Kidney epithelial cell (primary cell): ENCODE measurements at regions not wholly inside any gene's neighbourhood (a gene's known extent, or its start where the extent isn't known, plus 50 kb on each side); places are given as distances from the start of the nearest gene placed in this dataset.

Source experiments
- DNase-seq: peaks from one replicate; pipeline ENCODE4 v3.0.0-alpha.2; 2010; ENCODE audit warnings: low read depth
- H3K27me3 ChIP-seq: 2 replicates; pipeline ENCODE4 v1.6.0; 2011; ENCODE audit warnings: low read length; ENCODE audit not compliant: control insufficient read depth, insufficient read depth
- H3K36me3 ChIP-seq: 2 replicates; pipeline ENCODE4 v1.5.1; 2011; ENCODE audit warnings: low read length; ENCODE audit not compliant: control insufficient read depth, insufficient read depth
- H3K4me3 ChIP-seq: 2 replicates; pipeline ENCODE4 v1.5.1; 2011; ENCODE audit warnings: low read depth, mild to moderate bottlenecking, control low read depth, low read length
- CTCF ChIP-seq: IDR thresholded peaks from 2 replicates; pipeline ENCODE4 v1.5.1; 2011; ENCODE audit warnings: mild to moderate bottlenecking, moderate library complexity, low read length, control low read depth, inconsistent platforms; ENCODE audit not compliant: insufficient read depth, poor library complexity, severe bottlenecking

GRCh38 chr11:28932940-28933339, 824.8 kb downstream of the METTL15 start:
- no peak for TF ChIP-seq CTCF

GRCh38 chr11:28924004-28924403, 815.8 kb downstream of the METTL15 start:
- TF ChIP-seq CTCF: no peak
- Histone ChIP-seq H3K27me3 (no peaks in the 10 kb centered on the region), H3K4me3 (no peak overlapping the region), H3K36me3 (no peaks in the 10 kb centered on the region)
- no peak for DNase-seq

More at GRCh38 chr11:28932940-28933339, 824.8 kb downstream of the METTL15 start:
- no peak for DNase-seq
- H3K36me3 ChIP-seq: no peaks in the 10 kb centered on the region
- no peaks in the 10 kb centered on the region for H3K27me3 ChIP-seq
- H3K4me3 ChIP-seq: no peak overlapping the region

GRCh38 chr11:28922386-28922981, 814.3 kb downstream of the METTL15 start:
- H3K4me3 ChIP-seq: no peak overlapping the region
- H3K36me3 ChIP-seq: no peaks in the 10 kb centered on the region
- TF ChIP-seq CTCF: no peak
- DNase-seq: no peak
- no peaks in the 10 kb centered on the region for H3K27me3 ChIP-seq

GRCh38 chr11:28919194-28919593, 811.0 kb downstream of the METTL15 start:
- DNase-seq: no peak
- no peaks in the 10 kb centered on the region for H3K36me3 ChIP-seq

GRCh38 chr11:28913883-28914282, 805.7 kb downstream of the METTL15 start:
- H3K27me3 ChIP-seq: no peaks in the 10 kb centered on the region
- no peak for DNase-seq
- H3K36me3 ChIP-seq: no peaks in the 10 kb centered on the region
- no peak overlapping the region for H3K4me3 ChIP-seq
- TF ChIP-seq CTCF: no peak

More at GRCh38 chr11:28919194-28919593, 811.0 kb downstream of the METTL15 start:
- H3K27me3 ChIP-seq: no peaks in the 10 kb centered on the region
- no peak overlapping the region for H3K4me3 ChIP-seq
- TF ChIP-seq CTCF: no peak

- TF ChIP-seq CTCF: no peak
Observed at GRCh38 chr11:28911829-28912228, 803.6 kb downstream of the METTL15 start.

More at GRCh38 chr11:28911829-28912228, 803.6 kb downstream of the METTL15 start:
- Histone ChIP-seq H3K4me3 (no peak overlapping the region), H3K27me3 (no peaks in the 10 kb centered on the region), H3K36me3 (no peaks in the 10 kb centered on the region)
- DNase-seq: no peak
